ENCODE measurements at regions not wholly inside any gene's neighbourhood (a gene's known extent, or its start where the extent isn't known, plus 50 kb on each side); places are given as distances from the start of the nearest gene placed in this dataset.

DNA sequence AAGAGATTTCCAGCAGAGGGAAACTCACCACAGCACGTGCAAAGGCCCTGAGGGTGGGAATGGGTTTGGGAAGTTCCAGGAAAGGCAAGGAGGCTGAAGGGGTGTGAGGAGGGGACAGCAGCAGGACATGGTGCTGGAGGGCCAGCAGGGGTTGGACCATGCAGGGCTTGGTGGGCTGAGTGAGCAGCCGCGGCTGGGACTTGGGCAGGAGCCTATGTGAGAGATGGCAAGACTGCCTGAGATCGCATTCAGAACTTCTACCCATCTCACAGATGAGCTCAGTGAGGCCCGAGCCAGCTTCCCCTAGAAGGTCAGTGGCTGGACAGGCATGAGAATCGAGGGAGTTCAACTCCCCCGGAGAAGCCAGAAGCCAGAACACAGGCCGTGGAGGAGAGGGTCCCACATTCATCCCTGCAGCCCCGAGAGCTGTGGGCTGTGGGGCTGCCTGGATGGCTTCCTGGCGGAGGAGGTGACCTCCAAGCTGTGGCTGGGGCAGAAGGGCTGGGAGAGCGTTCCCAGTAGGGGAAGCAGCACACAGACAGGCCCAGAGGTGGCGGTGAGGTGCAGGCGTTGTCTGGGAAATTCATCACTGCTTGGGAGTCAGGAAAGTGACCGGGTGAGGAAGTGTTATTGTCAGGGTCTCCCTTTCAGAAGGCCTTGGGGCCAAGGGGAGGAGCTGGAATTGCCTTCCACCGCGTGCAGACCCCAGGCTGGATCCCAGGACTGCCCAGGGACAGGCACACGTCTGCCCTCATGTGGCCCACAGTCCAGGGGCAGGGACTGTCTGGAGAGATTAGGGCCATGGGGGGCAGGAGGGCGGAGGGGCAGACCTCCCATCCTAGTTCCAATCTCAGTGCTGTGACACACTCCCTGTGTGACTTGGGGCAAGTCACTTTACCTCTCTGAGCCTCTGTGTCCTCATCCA is 103.8 kb downstream of the CEBPB start:
- TF ChIP-seq, protein P1, sequence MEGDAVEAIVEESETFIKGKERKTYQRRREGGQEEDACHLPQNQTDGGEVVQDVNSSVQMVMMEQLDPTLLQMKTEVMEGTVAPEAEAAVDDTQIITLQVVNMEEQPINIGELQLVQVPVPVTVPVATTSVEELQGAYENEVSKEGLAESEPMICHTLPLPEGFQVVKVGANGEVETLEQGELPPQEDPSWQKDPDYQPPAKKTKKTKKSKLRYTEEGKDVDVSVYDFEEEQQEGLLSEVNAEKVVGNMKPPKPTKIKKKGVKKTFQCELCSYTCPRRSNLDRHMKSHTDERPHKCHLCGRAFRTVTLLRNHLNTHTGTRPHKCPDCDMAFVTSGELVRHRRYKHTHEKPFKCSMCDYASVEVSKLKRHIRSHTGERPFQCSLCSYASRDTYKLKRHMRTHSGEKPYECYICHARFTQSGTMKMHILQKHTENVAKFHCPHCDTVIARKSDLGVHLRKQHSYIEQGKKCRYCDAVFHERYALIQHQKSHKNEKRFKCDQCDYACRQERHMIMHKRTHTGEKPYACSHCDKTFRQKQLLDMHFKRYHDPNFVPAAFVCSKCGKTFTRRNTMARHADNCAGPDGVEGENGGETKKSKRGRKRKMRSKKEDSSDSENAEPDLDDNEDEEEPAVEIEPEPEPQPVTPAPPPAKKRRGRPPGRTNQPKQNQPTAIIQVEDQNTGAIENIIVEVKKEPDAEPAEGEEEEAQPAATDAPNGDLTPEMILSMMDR (IDR thresholded peaks at IDR 0.05; ENCODE audit: low read depth, low read length) = no peak
- no peak for TF ChIP-seq POLR2A (IDR thresholded peaks at IDR 0.05; ENCODE audit: extremely low read depth, insufficient read length)
- TF ChIP-seq, protein P2, sequence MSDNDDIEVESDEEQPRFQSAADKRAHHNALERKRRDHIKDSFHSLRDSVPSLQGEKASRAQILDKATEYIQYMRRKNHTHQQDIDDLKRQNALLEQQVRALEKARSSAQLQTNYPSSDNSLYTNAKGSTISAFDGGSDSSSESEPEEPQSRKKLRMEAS (IDR thresholded peaks at IDR 0.05; ENCODE audit: low read depth, low read length) = no peak
- TF ChIP-seq MYC (IDR thresholded peaks at IDR 0.05; ENCODE audit: low read depth, low read length) = no peak
- no peak overlapping the region for H3K4me3 ChIP-seq (ENCODE audit: low read depth, low read length)
- peak; percentile 5 for DNase-seq (ENCODE audit: low read depth)

DNA sequence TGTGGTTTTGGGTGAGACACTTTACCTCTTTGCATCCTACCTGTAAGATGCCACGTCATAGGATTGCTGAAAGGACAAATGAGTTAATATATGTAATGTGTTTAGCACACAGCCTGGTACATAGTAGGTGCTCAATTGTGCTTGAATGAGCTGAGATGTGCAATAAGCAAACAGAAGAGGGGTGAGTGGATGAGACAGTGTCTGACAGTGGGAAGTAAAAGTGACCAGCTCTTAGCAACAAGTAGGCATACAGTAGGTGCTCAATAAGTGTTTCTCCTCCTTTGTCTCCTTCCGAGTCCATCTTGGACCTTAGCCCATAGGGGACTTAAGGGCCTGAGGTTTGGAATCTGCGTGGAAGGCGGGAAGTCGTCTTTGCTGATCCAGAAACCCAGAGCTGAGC is 104.7 kb downstream of the CEBPB start:
- DNase-seq (ENCODE audit: low read depth) = no peak
- no peak overlapping the region for H3K4me3 ChIP-seq (ENCODE audit: low read depth, low read length)
- no peak for TF ChIP-seq MYC (IDR thresholded peaks at IDR 0.05; ENCODE audit: low read depth, low read length)
- TF ChIP-seq, protein P1 (IDR thresholded peaks at IDR 0.05; ENCODE audit: low read depth, low read length) = no peak
- TF ChIP-seq, protein P2 (IDR thresholded peaks at IDR 0.05; ENCODE audit: low read depth, low read length) = no peak
- no peak for TF ChIP-seq POLR2A (IDR thresholded peaks at IDR 0.05; ENCODE audit: extremely low read depth, insufficient read length)

DNA sequence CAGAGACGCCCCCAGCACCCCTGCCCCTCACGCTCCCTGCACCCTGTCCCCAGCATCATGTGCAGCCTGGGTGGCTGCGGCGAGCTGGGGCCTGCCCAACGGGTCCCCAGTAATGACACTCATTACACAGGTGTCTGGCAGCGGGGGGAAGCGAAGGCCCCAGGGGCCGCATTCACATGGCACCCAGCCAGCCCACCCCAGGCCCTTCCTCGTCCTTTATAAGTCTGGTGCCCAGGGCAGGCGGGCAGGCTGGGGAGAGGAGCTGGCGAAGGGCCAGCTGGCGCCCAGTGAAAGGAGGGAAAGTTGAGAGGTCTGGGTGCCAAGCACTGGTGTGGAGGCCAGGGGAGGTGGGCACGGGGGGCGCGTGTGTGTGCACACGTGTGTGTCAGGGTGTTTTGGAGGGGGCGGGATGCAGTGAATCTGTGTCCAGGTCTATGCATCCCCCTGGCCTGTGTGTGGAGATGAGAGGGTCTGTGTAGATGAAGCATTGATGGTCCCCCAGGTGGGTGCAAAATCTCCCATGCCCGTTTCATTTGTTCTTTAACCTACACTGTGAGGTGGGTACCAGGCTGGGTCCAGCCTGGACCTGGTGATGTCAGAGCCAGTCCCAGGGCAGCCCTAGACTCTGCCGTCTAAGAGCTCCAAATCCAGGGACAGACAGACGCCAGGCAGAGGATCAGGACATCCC is 105.3 kb downstream of the CEBPB start:
- no peak overlapping the region for H3K4me3 ChIP-seq (ENCODE audit: low read depth, low read length)
- no peak for DNase-seq (ENCODE audit: low read depth)
- TF ChIP-seq, protein P1 (IDR thresholded peaks at IDR 0.05; ENCODE audit: low read depth, low read length) = no peak
- no peak for TF ChIP-seq MYC (IDR thresholded peaks at IDR 0.05; ENCODE audit: low read depth, low read length)
- TF ChIP-seq POLR2A (IDR thresholded peaks at IDR 0.05; ENCODE audit: extremely low read depth, insufficient read length) = no peak
- TF ChIP-seq, protein P2 (IDR thresholded peaks at IDR 0.05; ENCODE audit: low read depth, low read length) = no peak

DNA sequence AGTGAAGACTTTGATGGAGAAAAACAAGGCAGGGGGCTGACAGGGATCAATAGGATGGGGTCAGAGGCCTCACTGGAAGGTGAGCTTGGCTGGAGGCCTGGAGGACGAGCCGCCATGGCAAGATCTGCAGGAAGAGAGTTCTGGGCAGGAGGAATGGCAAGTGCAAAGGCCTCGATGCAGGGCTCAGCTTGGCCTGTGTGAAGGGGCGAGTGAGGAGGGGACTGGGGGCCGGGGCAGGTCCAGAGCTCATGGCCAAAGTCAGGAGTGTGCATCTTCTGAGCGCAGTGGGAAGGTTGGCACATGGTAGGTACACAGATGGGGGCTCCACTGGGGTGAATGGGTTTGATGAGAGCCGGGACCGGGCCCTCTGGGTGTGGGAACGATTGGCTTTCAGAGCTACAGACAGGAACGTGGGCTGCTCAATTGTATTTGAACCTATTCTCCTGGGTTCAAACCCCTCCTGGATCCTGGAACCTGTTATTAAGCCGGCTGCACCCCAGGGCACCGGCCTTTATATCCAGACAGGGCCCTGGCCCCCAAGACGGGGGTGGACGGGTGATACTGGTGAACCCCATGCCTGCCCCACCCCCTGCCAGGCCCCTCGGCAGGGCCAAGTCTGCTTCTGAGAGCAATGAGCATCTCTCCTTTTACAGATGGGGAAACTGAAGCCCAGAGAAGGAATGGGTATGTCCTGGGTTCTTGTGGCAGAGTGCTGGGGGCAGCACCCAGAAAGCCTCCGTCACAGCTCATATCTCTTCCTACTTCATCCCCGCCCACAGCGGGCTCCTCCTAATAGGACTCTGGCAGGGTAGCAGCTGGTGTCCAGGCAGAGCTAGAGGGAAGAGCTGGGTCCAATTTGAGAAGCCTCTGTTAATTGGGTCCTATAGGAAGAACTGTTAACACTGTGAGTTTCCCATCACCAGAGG is 106.1 kb downstream of the CEBPB start:
- no peak for DNase-seq (ENCODE audit: low read depth)
- no peak overlapping the region for H3K4me3 ChIP-seq (ENCODE audit: low read depth, low read length)
- no peak for TF ChIP-seq MYC (IDR thresholded peaks at IDR 0.05; ENCODE audit: low read depth, low read length)
- no peak for TF ChIP-seq POLR2A (IDR thresholded peaks at IDR 0.05; ENCODE audit: extremely low read depth, insufficient read length)
- TF ChIP-seq, protein P2 (IDR thresholded peaks at IDR 0.05; ENCODE audit: low read depth, low read length) = no peak
- TF ChIP-seq, protein P1 (IDR thresholded peaks at IDR 0.05; ENCODE audit: low read depth, low read length) = no peak

Measured in NB4 (cell line).